Medulla oblongata (tissue), 1 donor: ENCODE measurements at regions not wholly inside any gene's neighbourhood (a gene's known extent, or its start where the extent isn't known, plus 50 kb on each side); places are given as distances from the start of the nearest gene placed in this dataset.
A peak's percentile ranks its signal among the peaks of the same experiment; 100 is the strongest.

Source experiments
- DNase-seq: peaks from one replicate; pipeline ENCODE4 v3.0.0-alpha.2; 2015; ENCODE audit errors: extremely low spot score

- no peak for DNase-seq
These were observed 616.3 kb upstream of the KLF4 start for GRCh38 chr9:108105885-108106284.

- DNase-seq: no peak
These were observed 615.4 kb upstream of the KLF4 start for GRCh38 chr9:108104991-108105390.

- no peak for DNase-seq
These were observed 613.6 kb upstream of the KLF4 start for GRCh38 chr9:108103046-108103693.

GRCh38 chr9:108101410-108101809, 611.8 kb upstream of the KLF4 start:
- no peak for DNase-seq

GRCh38 chr9:108100571-108100970, 611.0 kb upstream of the KLF4 start:
- no peak for DNase-seq

- DNase-seq: no peak
These were observed 610.3 kb upstream of the KLF4 start for GRCh38 chr9:108099854-108100253.

- no peak for DNase-seq
These were observed 605.9 kb upstream of the KLF4 start for GRCh38 chr9:108095496-108095895.

GRCh38 chr9:108094676-108094993, 605.1 kb upstream of the KLF4 start:
- no peak for DNase-seq

GRCh38 chr9:108093773-108094675, 604.5 kb upstream of the KLF4 start:
- no peak for DNase-seq

- no peak for DNase-seq
These were observed 599.3 kb upstream of the KLF4 start for GRCh38 chr9:108088916-108089315.

GRCh38 chr9:108087781-108088180, 598.2 kb upstream of the KLF4 start:
- DNase-seq: no peak

- DNase-seq: no peak
These were observed 597.1 kb upstream of the KLF4 start for GRCh38 chr9:108086624-108087023.

- no peak for DNase-seq
These were observed 595.7 kb upstream of the KLF4 start for GRCh38 chr9:108085294-108085693.

- peak; percentile 64 for DNase-seq
These were observed 594.3 kb upstream of the KLF4 start for GRCh38 chr9:108083796-108084352.

- DNase-seq: no peak
These were observed 593.7 kb upstream of the KLF4 start for GRCh38 chr9:108083160-108083750.

- DNase-seq: no peak
These were observed 591.5 kb upstream of the KLF4 start for GRCh38 chr9:108081112-108081511.

GRCh38 chr9:108080285-108080684, 590.7 kb upstream of the KLF4 start:
- no peak for DNase-seq

- no peak for DNase-seq
These were observed 589.2 kb upstream of the KLF4 start for GRCh38 chr9:108078811-108079210.

GRCh38 chr9:108078375-108078774, 588.8 kb upstream of the KLF4 start:
- no peak for DNase-seq

GRCh38 chr9:108077556-108077955, 588.0 kb upstream of the KLF4 start:
- no peak for DNase-seq

- DNase-seq: no peak
These were observed 585.3 kb upstream of the KLF4 start for GRCh38 chr9:108074900-108075299.

- DNase-seq: peak; percentile 43
These were observed 584.3 kb upstream of the KLF4 start for GRCh38 chr9:108073823-108074222.

- no peak for DNase-seq
These were observed 583.2 kb upstream of the KLF4 start for GRCh38 chr9:108072740-108073139.
